NCI-H2107 treated with DMSO at 0.1 percent for 48 hours (cell line): ENCODE measurements at regions not wholly inside any gene's neighbourhood (a gene's known extent, or its start where the extent isn't known, plus 50 kb on each side); places are given as distances from the start of the nearest gene placed in this dataset.
"Not testable (repeated sequence)": the region's sequence is repeated elsewhere in the genome, so short reads cannot be mapped to it uniquely, and the experiment has no call there.

Experiments
- DNase-seq: peaks from one replicate; lab custom pipeline; 2025; ENCODE audit not compliant: unreplicated experiment; lab: John Stamatoyannopoulos, UW

GRCh38 chr10:123375097-123375496, 220.9 kb downstream of the BUB3 start:
- DNase-seq, result no peak

- no peak for DNase-seq
Observed at GRCh38 chr10:123375738-123376137, 221.5 kb downstream of the BUB3 start.

GRCh38 chr10:123377883-123378282, 223.7 kb downstream of the BUB3 start:
- no peak for DNase-seq

GRCh38 chr10:123378302-123378701, 224.1 kb downstream of the BUB3 start:
- DNase-seq, result no peak

- no peak for DNase-seq
Observed at GRCh38 chr10:123379156-123379555, 225.0 kb downstream of the BUB3 start.

- no peak for DNase-seq
Observed at GRCh38 chr10:123380491-123381085, 226.4 kb downstream of the BUB3 start.

GRCh38 chr10:123381224-123381623, 227.0 kb downstream of the BUB3 start:
- no peak for DNase-seq

GRCh38 chr10:123382491-123382890, 228.3 kb downstream of the BUB3 start:
- no peak for DNase-seq

GRCh38 chr10:123385508-123386080, 231.4 kb downstream of the BUB3 start:
- DNase-seq, result no peak

GRCh38 chr10:123389520-123389919, 235.3 kb downstream of the BUB3 start:
- no peak for DNase-seq

- no peak for DNase-seq
Observed at GRCh38 chr10:123390332-123390731, 236.1 kb downstream of the BUB3 start.

GRCh38 chr10:123390874-123391273, 236.7 kb downstream of the BUB3 start:
- DNase-seq, result no peak

- no peak for DNase-seq
Observed at GRCh38 chr10:123391275-123392028, 237.2 kb downstream of the BUB3 start.

- DNase-seq, result peak; percentile 0
Observed at GRCh38 chr10:123392182-123392963, 238.2 kb downstream of the BUB3 start.

GRCh38 chr10:123393170-123393569, 239.0 kb downstream of the BUB3 start:
- DNase-seq, result no peak

GRCh38 chr10:123394382-123394781, 240.2 kb downstream of the BUB3 start:
- no peak for DNase-seq

GRCh38 chr10:123395234-123395633, 241.0 kb downstream of the BUB3 start:
- not testable (repeated sequence) for DNase-seq

GRCh38 chr10:123395906-123396305, 241.7 kb downstream of the BUB3 start:
- DNase-seq, result no peak

- no peak for DNase-seq
Observed at GRCh38 chr10:123398180-123398591, 244.0 kb downstream of the BUB3 start.

GRCh38 chr10:123398756-123399155, 244.6 kb downstream of the BUB3 start:
- DNase-seq, result no peak

GRCh38 chr10:123399276-123399839, 245.2 kb downstream of the BUB3 start:
- DNase-seq, result no peak
